Endothelial cell of umbilical vein (primary cell): ENCODE measurements at regions not wholly inside any gene's neighbourhood (a gene's known extent, or its start where the extent isn't known, plus 50 kb on each side); places are given as distances from the start of the nearest gene placed in this dataset.

ENCODE experiments used
- BruUV-seq: library from RNA; stranded (reverse); fragments of 400-500 nt; replicated peaks from 2 replicates; lab custom pipeline; 2021; lab: Mats Ljungman, UMichigan
- CTCF ChIA-PET: fragments of 300-600, 350-600 bp; sonication (Branson Sonifier 250); formaldehyde crosslinking; loops from one replicate; lab custom pipeline; 2021; ENCODE audit warnings: antibody characterized with exemption, inconsistent platforms; lab: Charles Lee
- POLR2A ChIA-PET: fragments of 300-600, 350-600 bp; sonication (Branson Sonifier 250); formaldehyde crosslinking; loops from one replicate; lab custom pipeline; 2021; ENCODE audit warnings: antibody characterized with exemption, inconsistent platforms; lab: Charles Lee
- DNase-seq: peaks from one replicate; pipeline ENCODE4 v3.0.0-alpha.2; 2011; ENCODE audit warnings: low read depth, low spot score
- FAIRE-seq: peaks from 2 replicates; lab custom pipeline; 2011; peaks lifted over from hg19 to GRCh38; lab: Jason Lieb, UNC
- H2AFZ ChIP-seq: 2 replicates; pipeline ENCODE4 v1.6.0; 2012; ENCODE audit warnings: low read depth, low read length, control low read depth, inconsistent platforms
- H3K27ac ChIP-seq: 2 replicates; pipeline ENCODE4 v1.5.1; 2011; ENCODE audit warnings: low read depth, mild to moderate bottlenecking, control low read depth, low read length, moderate library complexity; ENCODE audit not compliant: insufficient read depth
- H3K27me3 ChIP-seq, 2 experiments: 2 replicates each; pipeline versions ENCODE4 v1.6.0 to v1.6.1; 2011; ENCODE audit warnings: low read length in 2 of 2, mixed read lengths in 1 of 2; ENCODE audit not compliant: control insufficient read depth in 2 of 2, insufficient read depth in 2 of 2
- H3K36me3 ChIP-seq, 2 experiments: 2 replicates in 1 of 2; 3 replicates in 1 of 2; pipeline ENCODE4 v1.5.1; 2011; ENCODE audit warnings: low read length in 2 of 2, mild to moderate bottlenecking in 1 of 2, moderate library complexity in 1 of 2; ENCODE audit not compliant: control insufficient read depth in 2 of 2, insufficient read depth in 2 of 2; ENCODE audit errors: extremely low read depth in 1 of 2
- H3K4me1 ChIP-seq: 3 replicates; pipeline ENCODE4 v1.5.1; 2011; ENCODE audit warnings: mild to moderate bottlenecking, low read length; ENCODE audit not compliant: control insufficient read depth, insufficient read depth; ENCODE audit errors: extremely low read depth
- H3K4me2 ChIP-seq: 2 replicates; pipeline ENCODE4 v1.6.1; 2011; ENCODE audit warnings: low read length, control low read depth, mixed read lengths; ENCODE audit not compliant: insufficient read depth
- H3K4me3 ChIP-seq, 3 experiments: fragments of 200-600 bp in 1 of 3; sonication (generic), shearing (Covaris generic) in 1 of 3; replicated peaks in 1 of 3; 2 replicates each; pipeline ENCODE4 v1.5.1; 2011 to 2016; ENCODE audit warnings: control low read depth in 3 of 3, low read length in 3 of 3, mild to moderate bottlenecking in 2 of 3, inconsistent platforms in 1 of 3, low read depth in 1 of 3, moderate library complexity in 1 of 3; ENCODE audit not compliant: insufficient read depth in 1 of 3
- H3K79me2 ChIP-seq: 2 replicates; pipeline ENCODE4 v1.6.0; 2012; ENCODE audit warnings: low read length, inconsistent platforms; ENCODE audit not compliant: control insufficient read depth, insufficient read depth
- H3K9ac ChIP-seq: replicated peaks from 2 replicates; pipeline ENCODE3; 2011; ENCODE audit warnings: low read length, control low read depth; ENCODE audit not compliant: insufficient read depth; ENCODE audit errors: extremely low read depth
- H3K9me1 ChIP-seq: replicated peaks from 3 replicates; pipeline ENCODE4 v1.6.0; 2011; ENCODE audit warnings: mild to moderate bottlenecking, low read length; ENCODE audit not compliant: control insufficient read depth, insufficient read depth; ENCODE audit errors: extremely low read depth
- H3K9me3 ChIP-seq: replicated peaks from 2 replicates; pipeline ENCODE4 v1.5.1; 2012; ENCODE audit warnings: low read length, inconsistent platforms; ENCODE audit not compliant: control insufficient read depth, insufficient read depth
- H4K20me1 ChIP-seq: replicated peaks from 2 replicates; pipeline ENCODE3; 2011; ENCODE audit warnings: mild to moderate bottlenecking, low read length; ENCODE audit not compliant: control insufficient read depth, insufficient read depth; ENCODE audit errors: extremely low read depth
- EZH2 ChIP-seq: IDR thresholded peaks from 2 replicates; pipeline ENCODE4 v1.6.1; 2012; ENCODE audit warnings: borderline replicate concordance, low read depth, mild to moderate bottlenecking, moderate library complexity, low read length, inconsistent platforms; ENCODE audit not compliant: severe bottlenecking
- FOS ChIP-seq: IDR thresholded peaks from 2 replicates; pipeline ENCODE4 v1.6.1; 2011; ENCODE audit warnings: mild to moderate bottlenecking, low read length, moderate library complexity, borderline replicate concordance; ENCODE audit not compliant: insufficient read depth
- GATA2 ChIP-seq: IDR thresholded peaks from 2 replicates; pipeline ENCODE4 v1.7.0; 2011; ENCODE audit warnings: low read depth, mild to moderate bottlenecking, moderate library complexity, mixed read lengths, low read length; ENCODE audit not compliant: insufficient read length, insufficient read depth
- JUN ChIP-seq: IDR thresholded peaks from 2 replicates; pipeline ENCODE4 v1.6.1; 2011; ENCODE audit warnings: borderline replicate concordance, low read depth; ENCODE audit not compliant: insufficient read length, insufficient read depth
- MYC ChIP-seq: IDR thresholded peaks from one replicate; pipeline ENCODE4 v1.6.1; 2011; ENCODE audit warnings: mild to moderate bottlenecking, low read depth, low read length
- POLR2A ChIP-seq: IDR thresholded peaks from 2 replicates; pipeline ENCODE4 v1.6.1; 2012; ENCODE audit warnings: low read depth, mild to moderate bottlenecking, control low read depth, low read length
- POLR2AphosphoS5 ChIP-seq: IDR thresholded peaks from 2 replicates; pipeline ENCODE4 v1.6.1; 2012; ENCODE audit warnings: low read depth, mild to moderate bottlenecking, control low read depth, low read length, moderate library complexity; ENCODE audit not compliant: insufficient read depth
- dilution Hi-C: fragments of 300-500 bp; cut with MboI; formaldehyde crosslinking; loops from one replicate; pipeline ENCODE4 v1.15.0; 2019; ENCODE audit warnings: low sequenced_read_pairs; ENCODE audit not compliant: extremely low pct_ligation_motif_present
- intact Hi-C: fragments of 100-400 bp; cut with micrococcal nuclease; formaldehyde crosslinking; loops from one replicate; pipeline ENCODE4 v1.10.0; 2022
- TF ChIP-seq, protein P1 (sequence below): IDR thresholded peaks from 2 replicates; pipeline ENCODE4 v1.6.1; 2011; ENCODE audit not compliant: insufficient read depth, insufficient read length
- TF ChIP-seq, protein P2 (sequence below), 2 donors: IDR thresholded peaks; 1 replicate in 1 of 2; 2 replicates in 1 of 2; pipeline ENCODE4 v1.5.1; 2011; ENCODE audit warnings: low read length in 2 of 2, mild to moderate bottlenecking in 2 of 2, moderate library complexity in 2 of 2, control low read depth in 1 of 2, inconsistent platforms in 1 of 2, low read depth in 1 of 2; ENCODE audit not compliant: insufficient read depth in 1 of 2; ENCODE audit errors: extremely low read depth in 1 of 2

DNA sequence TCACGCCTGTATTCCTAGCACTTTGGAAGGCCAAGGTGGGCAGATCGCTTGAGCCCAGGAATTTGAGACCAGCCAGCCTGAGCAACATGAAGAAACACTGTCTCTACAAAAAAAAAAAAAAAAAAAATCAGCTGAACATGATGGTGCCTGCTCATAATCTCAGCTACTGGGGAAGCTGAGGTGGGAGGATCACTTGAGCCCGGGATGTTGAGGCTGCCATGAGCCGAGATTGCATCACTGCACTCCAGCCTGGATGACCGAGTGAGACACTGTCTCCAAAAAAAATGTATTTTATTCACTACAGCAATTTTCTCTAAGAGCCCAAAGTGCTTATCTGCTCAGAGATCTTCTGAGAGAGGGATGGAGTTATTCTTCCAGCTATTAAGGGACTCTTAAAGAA, 215.8 kb upstream of the PPP3CA start:
- H3K27ac ChIP-seq = no peak overlapping the region
- no peak for FAIRE-seq
- H3K4me3 ChIP-seq = no peak overlapping the region
- no peak for DNase-seq
- dilution Hi-C loops (no loop called here), intact Hi-C loops (no loop called here)
- TF ChIP-seq JUN (no peak), EZH2 (no peak), MYC (no peak), FOS (no peak), POLR2AphosphoS5 (no peak), GATA2 (no peak), POLR2A (no peak)
- TF ChIP-seq, protein P1, sequence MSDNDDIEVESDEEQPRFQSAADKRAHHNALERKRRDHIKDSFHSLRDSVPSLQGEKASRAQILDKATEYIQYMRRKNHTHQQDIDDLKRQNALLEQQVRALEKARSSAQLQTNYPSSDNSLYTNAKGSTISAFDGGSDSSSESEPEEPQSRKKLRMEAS = no peak
- TF ChIP-seq, protein P2, sequence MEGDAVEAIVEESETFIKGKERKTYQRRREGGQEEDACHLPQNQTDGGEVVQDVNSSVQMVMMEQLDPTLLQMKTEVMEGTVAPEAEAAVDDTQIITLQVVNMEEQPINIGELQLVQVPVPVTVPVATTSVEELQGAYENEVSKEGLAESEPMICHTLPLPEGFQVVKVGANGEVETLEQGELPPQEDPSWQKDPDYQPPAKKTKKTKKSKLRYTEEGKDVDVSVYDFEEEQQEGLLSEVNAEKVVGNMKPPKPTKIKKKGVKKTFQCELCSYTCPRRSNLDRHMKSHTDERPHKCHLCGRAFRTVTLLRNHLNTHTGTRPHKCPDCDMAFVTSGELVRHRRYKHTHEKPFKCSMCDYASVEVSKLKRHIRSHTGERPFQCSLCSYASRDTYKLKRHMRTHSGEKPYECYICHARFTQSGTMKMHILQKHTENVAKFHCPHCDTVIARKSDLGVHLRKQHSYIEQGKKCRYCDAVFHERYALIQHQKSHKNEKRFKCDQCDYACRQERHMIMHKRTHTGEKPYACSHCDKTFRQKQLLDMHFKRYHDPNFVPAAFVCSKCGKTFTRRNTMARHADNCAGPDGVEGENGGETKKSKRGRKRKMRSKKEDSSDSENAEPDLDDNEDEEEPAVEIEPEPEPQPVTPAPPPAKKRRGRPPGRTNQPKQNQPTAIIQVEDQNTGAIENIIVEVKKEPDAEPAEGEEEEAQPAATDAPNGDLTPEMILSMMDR (IDR thresholded peaks at IDR 0.05; ENCODE audit: extremely low read depth in 1 of 2, insufficient read depth in 1 of 2, low read depth in 1 of 2, low read length in 2 of 2) = no peak
- H3K4me2 ChIP-seq = no peak overlapping the region
- no peaks in the 10 kb centered on the region for H3K36me3 ChIP-seq
- no peaks in the 10 kb centered on the region for H3K4me1 ChIP-seq
- no peaks in the 10 kb centered on the region for H3K27me3 ChIP-seq
- ChIA-PET POLR2A (no interaction called here), CTCF (no interaction called here)
- H3K79me2 ChIP-seq = no peaks in the 10 kb centered on the region
- H3K9ac ChIP-seq = no peak overlapping the region
- H3K9me1 ChIP-seq = no peaks in the 10 kb centered on the region
- no peaks in the 10 kb centered on the region for H3K9me3 ChIP-seq
- no peaks in the 10 kb centered on the region for H4K20me1 ChIP-seq
- H2AFZ ChIP-seq = no peak overlapping the region
- no TSS peak for BruUV-seq
